Erythroblast (primary cell): ENCODE measurements at regions not wholly inside any gene's neighbourhood (a gene's known extent, or its start where the extent isn't known, plus 50 kb on each side); places are given as distances from the start of the nearest gene placed in this dataset.

Experiments
- GATA1 ChIP-seq: IDR thresholded peaks from 2 replicates; pipeline ENCODE4 v1.6.1; 2011; ENCODE audit warnings: low read depth, mild to moderate bottlenecking, control low read depth, low read length, moderate library complexity
- POLR2A ChIP-seq: IDR thresholded peaks from 2 replicates; pipeline ENCODE4 v1.6.1; 2011; ENCODE audit warnings: mild to moderate bottlenecking, low read length

GRCh38 chr4:187000281-187000680 is 276.6 kb upstream of the FAT1 start:
- TF ChIP-seq POLR2A (no peak), GATA1 (no peak)
